CD4-positive, alpha-beta T cell (primary cell): ENCODE measurements at regions not wholly inside any gene's neighbourhood (a gene's known extent, or its start where the extent isn't known, plus 50 kb on each side); places are given as distances from the start of the nearest gene placed in this dataset.

Experiments used
- ATAC-seq: fragments of 200-7000 bp; cut with Tn5 transposase; one replicate; pipeline ENCODE4 v1.10.0; 2022; ENCODE audit warnings: mild to moderate bottlenecking; ENCODE audit not compliant: poor library complexity
- CTCF ChIA-PET: fragments of 350-600 bp; sonication (Branson Sonifier 250); formaldehyde crosslinking; loops from one replicate; lab custom pipeline; 2021; ENCODE audit warnings: antibody characterized with exemption, inconsistent platforms; lab: Charles Lee
- POLR2A ChIA-PET: fragments of 350-600 bp; sonication (Branson Sonifier 250); formaldehyde crosslinking; loops from one replicate; lab custom pipeline; 2021; ENCODE audit warnings: antibody characterized with exemption, inconsistent platforms; lab: Charles Lee
- DNase-seq, 14 experiments: peaks; one replicate each; pipeline ENCODE4 v3.0.0-alpha.2; 2013 to 2020; ENCODE audit warnings: mixed read lengths in 2 of 14
- H3K27ac ChIP-seq, 2 donors: one replicate each; pipeline versions ENCODE4 v1.5.1 to v1.7.0; 2013; ENCODE audit warnings: low read length in 2 of 2, low read depth in 1 of 2, mild to moderate bottlenecking in 1 of 2
- H3K27me3 ChIP-seq, 2 experiments: 1 replicate in 1 of 2; 2 replicates in 1 of 2; pipeline versions ENCODE4 v1.6.1 to v1.7.0; 2013; ENCODE audit warnings: low read length in 2 of 2, control low read depth in 1 of 2, mild to moderate bottlenecking in 1 of 2, moderate library complexity in 1 of 2; ENCODE audit not compliant: insufficient read depth in 2 of 2, control insufficient read depth in 1 of 2
- H3K36me3 ChIP-seq: one replicate; pipeline ENCODE4 v1.6.1; 2013; ENCODE audit warnings: low read length, control low read depth; ENCODE audit not compliant: insufficient read depth
- H3K4me1 ChIP-seq: one replicate; pipeline ENCODE4 v1.6.1; 2013; ENCODE audit warnings: low read length, control low read depth; ENCODE audit not compliant: insufficient read depth
- H3K4me3 ChIP-seq: one replicate; pipeline ENCODE4 v1.5.1; 2013; ENCODE audit warnings: mild to moderate bottlenecking, low read length, moderate library complexity
- H3K9me3 ChIP-seq, 2 experiments: 1 replicate in 1 of 2; 2 replicates in 1 of 2; pipeline versions ENCODE4 v1.6.1 to v1.7.0; 2013; ENCODE audit warnings: low read length in 2 of 2, mild to moderate bottlenecking in 2 of 2, control low read depth in 1 of 2, moderate library complexity in 1 of 2; ENCODE audit not compliant: control insufficient read depth in 1 of 2, insufficient read depth in 1 of 2
- H3K27ac Mint-ChIP-seq: one replicate; pipeline ENCODE4 v1.8.0; 2020; ENCODE audit warnings: mixed read lengths
- H3K27me3 Mint-ChIP-seq: one replicate; pipeline ENCODE4 v1.8.0; 2021; ENCODE audit warnings: mixed read lengths
- H3K36me3 Mint-ChIP-seq: one replicate; pipeline ENCODE4 v1.8.0; 2021; ENCODE audit warnings: low read depth, mixed read lengths
- H3K4me1 Mint-ChIP-seq: one replicate; pipeline ENCODE4 v1.8.0; 2021; ENCODE audit warnings: low read depth, mixed read lengths
- H3K4me3 Mint-ChIP-seq: one replicate; pipeline ENCODE4 v1.8.0; 2020; ENCODE audit warnings: mild to moderate bottlenecking, mixed read lengths
- H3K9me3 Mint-ChIP-seq: one replicate; pipeline ENCODE4 v1.8.0; 2020; ENCODE audit warnings: mixed read lengths
- CTCF ChIP-seq: fragments of 200-600 bp; IDR thresholded peaks from one replicate; pipeline ENCODE4 v1.8.0; 2022; ENCODE audit warnings: antibody characterized with exemption, mild to moderate bottlenecking
- intact Hi-C, 2 experiments: fragments of 100-400 bp; cut with DNase I in 1 of 2; cut with micrococcal nuclease in 1 of 2; formaldehyde crosslinking; loops; one replicate each; pipeline versions ENCODE4 v1.15.1 to v1.9.0; 2023 to 2025; cut with DNase I, micrococcal nuclease

GRCh38 chr5:113692891-113693457 lies 179.5 kb downstream of the YTHDC2 start:
- no peak for TF ChIP-seq CTCF
- POLR2A ChIA-PET, result no interaction called here
- H3K36me3 ChIP-seq, result no peaks in the 10 kb centered on the region
- intact Hi-C loops, result no loop called here
- Mint-ChIP-seq H3K4me1 (no peaks in the 10 kb centered on the region), H3K9me3 (no peaks in the 10 kb centered on the region), H3K36me3 (no peaks in the 10 kb centered on the region), H3K4me3 (no peak overlapping the region), H3K27me3 (peaks cover 82% of the 10 kb centered on the region), H3K27ac (no peak overlapping the region)
- no peak overlapping the region for H3K27ac ChIP-seq
- no peak overlapping the region for H3K4me3 ChIP-seq
- no peaks in the 10 kb centered on the region for H3K9me3 ChIP-seq
- ATAC-seq (no peak), DNase-seq (no peak)
- H3K4me1 ChIP-seq, result no peaks in the 10 kb centered on the region
- CTCF ChIA-PET, result no interaction called here
- H3K27me3 ChIP-seq, result peaks cover 16 to 38% of the 10 kb centered on the region in 2 experiments

GRCh38 chr5:113693701-113694100 lies 180.2 kb downstream of the YTHDC2 start:
- H3K9me3 ChIP-seq, result no peaks in the 10 kb centered on the region
- intact Hi-C loops, result no loop called here
- ChIA-PET CTCF (no interaction called here), POLR2A (no interaction called here)
- Mint-ChIP-seq H3K9me3 (no peaks in the 10 kb centered on the region), H3K27ac (no peak overlapping the region), H3K4me3 (no peak overlapping the region), H3K36me3 (no peaks in the 10 kb centered on the region), H3K27me3 (peaks cover 81% of the 10 kb centered on the region), H3K4me1 (no peaks in the 10 kb centered on the region)
- ATAC-seq (no peak), DNase-seq (no peak)
- no peaks in the 10 kb centered on the region for H3K36me3 ChIP-seq
- no peak overlapping the region for H3K27ac ChIP-seq
- no peak overlapping the region for H3K4me3 ChIP-seq
- peaks cover 16 to 38% of the 10 kb centered on the region in 2 experiments for H3K27me3 ChIP-seq
- no peak for TF ChIP-seq CTCF
- H3K4me1 ChIP-seq, result no peaks in the 10 kb centered on the region

- Histone ChIP-seq H3K9me3 (peaks cover 0 to 5% of the 10 kb centered on the region in 2 experiments), H3K27me3 (peaks cover 15 to 33% of the 10 kb centered on the region in 2 experiments), H3K4me3 (no peak overlapping the region), H3K4me1 (no peaks in the 10 kb centered on the region), H3K36me3 (no peaks in the 10 kb centered on the region), H3K27ac (no peak overlapping the region)
- Mint-ChIP-seq H3K4me3 (no peak overlapping the region), H3K9me3 (no peaks in the 10 kb centered on the region), H3K27ac (no peak overlapping the region), H3K36me3 (no peaks in the 10 kb centered on the region), H3K27me3 (peaks cover 73% of the 10 kb centered on the region), H3K4me1 (no peaks in the 10 kb centered on the region)
- intact Hi-C loops, result no loop called here
- POLR2A ChIA-PET, result no interaction called here
- CTCF ChIA-PET, result no interaction called here
- DNase-seq (no peak), ATAC-seq (no peak)
- TF ChIP-seq CTCF, result no peak
These were observed 181.1 kb downstream of the YTHDC2 start for GRCh38 chr5:113694576-113694975.
